Urinary bladder (tissue), 3 donors: ENCODE measurements at regions not wholly inside any gene's neighbourhood (a gene's known extent, or its start where the extent isn't known, plus 50 kb on each side); places are given as distances from the start of the nearest gene placed in this dataset.

ENCODE experiments used
- DNase-seq: peaks from one replicate; pipeline ENCODE4 v3.0.0-alpha.2; 2015; ENCODE audit errors: extremely low spot score
- H3K27ac ChIP-seq: one replicate; pipeline ENCODE4 v1.5.1; 2013; ENCODE audit warnings: low read depth, mild to moderate bottlenecking, moderate library complexity
- H3K36me3 ChIP-seq: one replicate; pipeline ENCODE4 v1.6.1; 2013; ENCODE audit warnings: mild to moderate bottlenecking, moderate library complexity; ENCODE audit not compliant: insufficient read depth
- H3K4me1 ChIP-seq: one replicate; pipeline ENCODE4 v1.6.1; 2013; ENCODE audit warnings: mild to moderate bottlenecking, moderate library complexity; ENCODE audit not compliant: insufficient read depth
- H3K4me3 ChIP-seq: one replicate; pipeline ENCODE4 v1.5.1; 2013; ENCODE audit warnings: low read depth, low read length
- WGBS: extraction: QIAGEN DNeasy Blood & Tissue Kit; methylation state at CpG from one replicate; pipeline ENCODE4 v1.1.7; 2013; 5-methylcytosine and 5-hydroxymethylcytosine counted together
- donor health status: healthy with polysubstance abuse.
- donor health status: healthy.

DNA sequence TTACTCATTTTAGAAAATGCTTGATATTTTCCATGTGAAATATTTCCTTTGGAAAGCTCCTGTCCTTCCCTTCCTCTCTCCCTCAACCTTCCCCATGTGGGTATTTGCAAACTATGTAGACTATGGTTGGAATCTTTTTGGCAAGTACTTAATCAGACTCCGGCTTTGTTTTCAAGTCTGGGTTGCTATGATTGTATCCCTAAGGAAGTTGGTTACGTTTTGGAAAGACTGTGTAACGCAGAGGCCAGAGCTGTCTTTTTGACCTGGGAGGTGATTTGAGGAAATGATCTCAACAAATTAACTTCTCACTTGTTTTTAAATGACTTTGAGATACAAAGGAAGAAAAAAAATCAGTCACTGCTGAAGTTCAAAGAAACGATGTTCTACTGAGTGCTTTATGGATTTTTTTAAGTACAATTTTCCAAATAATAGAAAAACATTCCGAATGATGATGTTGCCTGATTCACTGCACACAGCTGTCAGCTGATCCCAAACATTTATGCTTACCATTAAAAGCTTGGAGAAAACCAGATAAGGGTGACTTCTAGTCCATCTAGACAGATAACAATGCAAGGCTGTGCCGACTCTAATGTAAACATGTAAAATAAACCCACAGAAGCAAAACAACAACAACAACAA is 145.5 kb upstream of the CELF2 start:
- WGBS = 10% methylated on average over 6 of the region's 6 CpGs
- Histone ChIP-seq H3K4me1 (no peaks in the 10 kb centered on the region), H3K4me3 (no peak overlapping the region), H3K27ac (no peak overlapping the region), H3K36me3 (no peaks in the 10 kb centered on the region)
- DNase-seq = peak; percentile 26

DNA sequence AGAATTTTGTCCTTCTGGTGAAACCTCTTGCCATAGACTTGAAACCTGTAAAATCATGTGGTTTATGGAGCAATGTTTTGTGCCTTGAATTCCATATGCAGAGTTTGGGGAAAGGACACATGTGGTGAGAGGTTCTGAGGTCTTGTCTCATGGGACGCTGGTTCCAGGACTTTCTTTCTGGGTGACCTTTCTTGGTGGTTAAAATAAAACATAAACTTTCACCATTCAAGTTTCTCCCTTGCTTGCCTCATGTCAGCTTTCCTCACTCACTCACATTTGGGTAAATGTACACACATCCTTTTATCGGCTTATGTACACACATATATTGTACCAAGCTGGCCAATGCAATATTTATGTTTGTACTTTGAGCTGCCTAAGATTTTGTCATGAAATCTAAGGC is 144.9 kb upstream of the CELF2 start:
- 43% methylated on average over 2 of the region's 2 CpGs for WGBS
- DNase-seq = no peak
- no peak overlapping the region for H3K4me3 ChIP-seq
- no peaks in the 10 kb centered on the region for H3K4me1 ChIP-seq
- H3K36me3 ChIP-seq = no peaks in the 10 kb centered on the region
- no peak overlapping the region for H3K27ac ChIP-seq

DNA sequence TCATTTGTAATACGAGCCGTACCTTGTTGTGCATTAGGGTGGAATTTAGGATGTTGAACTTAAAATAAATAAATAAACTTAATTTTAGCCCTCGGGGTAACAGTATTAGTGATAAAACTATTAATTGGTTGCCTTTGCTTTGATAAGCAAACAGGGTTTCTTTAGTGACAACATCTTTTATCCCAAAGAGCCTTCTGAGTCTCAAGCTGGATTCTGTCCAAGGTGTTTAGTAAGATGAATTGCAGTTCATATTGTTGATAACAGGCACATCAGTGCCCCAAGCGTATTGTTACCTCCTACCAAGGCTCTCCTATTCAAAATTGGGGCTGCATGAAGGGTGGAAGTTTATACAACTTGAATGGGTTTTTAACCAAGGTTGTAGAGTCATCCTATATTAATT is 144.4 kb upstream of the CELF2 start:
- 74% methylated on average over 4 of the region's 4 CpGs for WGBS
- H3K36me3 ChIP-seq = no peaks in the 10 kb centered on the region
- no peak for DNase-seq
- H3K27ac ChIP-seq = no peak overlapping the region
- no peaks in the 10 kb centered on the region for H3K4me1 ChIP-seq
- no peak overlapping the region for H3K4me3 ChIP-seq

DNA sequence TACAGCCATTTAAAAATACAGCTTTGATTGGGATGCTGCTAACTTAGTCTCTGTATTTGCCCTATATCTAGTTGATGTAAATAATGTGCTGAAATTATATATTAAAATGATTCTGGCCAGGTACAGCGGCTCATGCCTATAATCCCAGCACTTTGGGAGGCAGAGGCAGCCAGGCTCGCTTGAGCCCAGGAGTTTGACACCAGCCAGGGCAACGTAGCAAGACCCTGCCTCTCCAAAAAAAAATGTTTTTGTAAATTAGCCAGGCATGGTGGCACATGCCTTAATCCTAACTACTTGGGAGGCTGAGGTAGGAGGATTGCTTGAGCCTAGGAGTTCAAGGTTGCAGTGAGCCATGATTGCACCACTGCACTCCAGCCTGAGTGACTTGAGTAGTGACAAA is 143.8 kb upstream of the CELF2 start:
- Histone ChIP-seq H3K27ac (no peak overlapping the region), H3K4me1 (no peaks in the 10 kb centered on the region), H3K36me3 (no peaks in the 10 kb centered on the region), H3K4me3 (no peak overlapping the region)
- WGBS = 97% methylated on average over 3 of the region's 3 CpGs
- no peak for DNase-seq

DNA sequence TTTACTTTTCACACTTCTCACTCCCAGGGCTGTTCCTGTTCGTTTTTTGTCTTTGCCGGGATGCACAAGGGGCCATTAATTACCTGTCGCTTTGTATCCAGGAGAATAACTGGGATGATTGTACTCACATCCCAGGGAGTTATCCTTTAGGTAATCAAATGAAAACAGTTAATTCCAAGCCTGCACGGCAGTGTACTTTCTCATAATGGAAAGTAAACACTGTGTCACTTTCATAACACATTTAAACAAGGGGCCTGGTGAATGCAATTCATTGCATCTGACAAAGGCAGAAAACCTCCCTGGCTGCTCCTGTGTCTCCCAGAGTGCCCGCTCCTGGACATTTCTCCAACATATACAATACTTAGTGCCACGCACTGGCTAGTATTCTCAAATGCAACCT is 138.7 kb upstream of the CELF2 start:
- no peak overlapping the region for H3K27ac ChIP-seq
- 73% methylated on average over 6 of the region's 6 CpGs for WGBS
- DNase-seq = no peak
- H3K36me3 ChIP-seq = no peaks in the 10 kb centered on the region
- no peaks in the 10 kb centered on the region for H3K4me1 ChIP-seq
- H3K4me3 ChIP-seq = no peak overlapping the region

DNA sequence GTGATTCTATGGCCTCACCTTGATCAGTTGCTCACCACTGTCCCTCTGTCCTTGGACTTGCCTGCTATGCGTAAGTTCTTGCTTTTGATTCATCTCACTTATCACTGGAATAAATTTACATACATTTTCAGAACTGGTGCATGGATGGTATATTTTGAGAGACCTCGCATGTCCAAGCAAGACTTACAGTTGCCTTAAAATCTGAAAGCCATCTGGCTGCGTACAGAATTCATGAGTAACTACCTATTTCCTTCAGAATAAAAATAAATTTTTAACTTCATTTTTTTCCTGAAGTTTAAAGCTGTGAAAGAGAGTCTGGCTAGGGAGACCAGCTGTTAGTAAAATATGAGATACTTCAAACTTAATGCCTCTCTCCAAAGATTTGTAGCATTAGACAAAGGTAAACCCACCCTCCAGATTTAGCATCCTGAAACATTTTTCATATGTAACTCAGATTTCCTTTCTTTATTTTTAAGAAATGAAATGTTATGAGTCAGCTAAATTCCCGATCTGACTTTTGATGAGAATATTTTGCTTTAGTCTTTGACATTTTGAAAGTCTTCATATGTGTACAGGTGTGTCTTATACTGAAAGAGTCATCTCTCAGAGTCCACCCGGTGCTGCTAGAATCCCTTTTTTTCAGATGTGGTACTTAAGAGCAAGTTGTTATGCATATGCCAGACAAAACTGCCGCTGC is 136.4 kb upstream of the CELF2 start:
- no peaks in the 10 kb centered on the region for H3K4me1 ChIP-seq
- 92% methylated on average over 6 of the region's 6 CpGs for WGBS
- H3K36me3 ChIP-seq = peaks cover 2% of the 10 kb centered on the region
- H3K27ac ChIP-seq = no peak overlapping the region
- DNase-seq = no peak
- no peak overlapping the region for H3K4me3 ChIP-seq

DNA sequence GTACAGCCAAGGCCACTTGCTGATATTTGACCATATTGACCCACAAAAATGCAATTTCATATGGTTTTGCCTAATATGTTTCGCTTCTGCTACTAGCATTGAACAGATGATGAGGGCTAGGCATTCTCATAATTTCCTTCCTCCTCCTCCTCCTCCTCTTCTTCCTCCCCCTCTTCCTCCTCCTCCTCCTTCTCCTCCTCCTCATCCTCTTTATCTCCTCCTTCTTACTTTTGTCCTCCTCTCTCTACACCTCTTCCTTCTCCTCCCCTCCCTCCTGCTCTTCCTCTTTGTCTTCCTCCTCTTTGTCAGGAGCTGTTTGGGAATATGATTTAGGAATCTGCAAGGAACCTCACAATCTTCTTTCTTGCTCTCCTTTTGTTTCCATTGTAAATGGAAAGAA is 133.9 kb upstream of the CELF2 start:
- no peaks in the 10 kb centered on the region for H3K4me1 ChIP-seq
- no peak overlapping the region for H3K4me3 ChIP-seq
- 97% methylated on average over 1 of the region's 1 CpG for WGBS
- no peak for DNase-seq
- H3K27ac ChIP-seq = no peak overlapping the region
- peaks cover 2% of the 10 kb centered on the region for H3K36me3 ChIP-seq

DNA sequence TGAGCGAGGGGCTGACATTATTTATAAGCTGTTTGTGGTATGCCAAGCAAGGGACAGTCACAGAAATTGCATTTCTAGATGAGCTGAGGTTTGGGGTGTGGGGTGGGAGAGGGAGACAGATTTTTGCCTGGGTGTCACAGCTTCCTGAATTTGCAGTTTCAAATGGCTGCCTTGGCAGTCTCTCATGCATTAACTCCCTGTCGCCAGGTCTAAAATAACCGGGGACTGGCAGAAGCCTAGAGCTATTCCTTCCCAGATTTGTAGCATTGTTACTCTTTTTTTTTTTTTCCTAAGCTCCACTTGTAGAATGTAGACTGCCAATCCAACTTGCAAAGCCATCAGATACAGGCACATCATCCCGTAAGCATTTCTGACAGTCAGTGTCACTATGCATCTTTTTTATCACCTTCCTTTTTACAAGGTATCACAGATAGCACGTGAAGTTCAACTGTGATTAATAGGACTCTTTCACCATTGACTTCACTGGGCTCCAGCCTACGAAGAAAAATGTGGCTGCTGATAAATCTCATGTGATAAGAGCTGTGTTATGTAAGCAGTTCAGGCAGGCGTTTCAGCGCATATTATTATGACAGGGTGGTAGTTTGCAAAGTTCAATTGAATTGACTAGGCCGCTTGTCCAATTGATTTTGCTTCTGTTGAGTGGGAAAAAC is 130.7 kb upstream of the CELF2 start:
- no peaks in the 10 kb centered on the region for H3K4me1 ChIP-seq
- peaks cover 2% of the 10 kb centered on the region for H3K36me3 ChIP-seq
- no peak overlapping the region for H3K27ac ChIP-seq
- DNase-seq = no peak
- 55% methylated on average over 9 of the region's 9 CpGs for WGBS
- H3K4me3 ChIP-seq = no peak overlapping the region

DNA sequence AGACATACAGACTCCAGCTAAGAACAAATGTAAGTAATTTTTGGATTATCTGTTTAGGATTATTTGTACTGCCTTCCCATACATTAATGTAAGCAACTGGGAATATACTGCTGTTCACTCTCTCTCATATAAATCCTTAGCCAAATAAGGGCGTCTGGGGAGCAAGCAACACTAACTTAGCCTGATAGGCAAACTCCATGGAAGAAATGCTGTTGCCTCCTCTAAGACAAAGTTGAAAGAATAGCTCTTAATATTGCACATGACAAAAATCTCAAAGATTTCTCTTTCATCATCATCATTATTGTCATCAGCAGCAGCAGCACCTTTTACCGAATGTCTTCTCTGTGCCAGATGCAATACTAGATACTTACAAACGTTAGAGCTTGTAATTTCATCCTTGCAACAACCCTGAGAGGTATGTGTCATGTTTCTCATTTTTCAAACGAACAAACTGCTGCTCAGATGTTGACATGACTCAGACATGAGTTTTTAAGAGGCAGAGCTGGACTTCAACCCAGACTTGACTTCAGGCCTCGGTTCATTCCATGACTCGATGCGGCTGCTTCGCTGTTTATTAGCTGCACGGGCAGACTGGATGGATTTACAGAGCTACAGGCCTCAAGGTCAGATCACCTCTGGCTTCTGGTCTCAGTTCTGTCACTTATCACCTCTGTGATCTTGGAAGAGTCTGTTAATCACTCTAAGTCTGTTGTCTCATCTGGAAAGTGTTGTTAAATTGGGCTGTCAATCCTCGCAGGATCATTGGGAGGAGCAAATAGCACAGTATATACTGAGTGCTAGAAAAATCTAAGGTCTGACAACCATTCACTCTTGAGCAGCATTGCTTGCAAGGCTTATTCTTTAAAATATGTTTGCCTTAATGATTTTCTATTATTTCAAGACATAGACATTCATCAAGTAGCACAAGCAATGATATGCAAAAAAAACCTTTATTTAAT is 126.3 kb upstream of the CELF2 start:
- no peak overlapping the region for H3K27ac ChIP-seq
- WGBS = 50% methylated on average over 10 of the region's 10 CpGs
- DNase-seq = no peak

DNA sequence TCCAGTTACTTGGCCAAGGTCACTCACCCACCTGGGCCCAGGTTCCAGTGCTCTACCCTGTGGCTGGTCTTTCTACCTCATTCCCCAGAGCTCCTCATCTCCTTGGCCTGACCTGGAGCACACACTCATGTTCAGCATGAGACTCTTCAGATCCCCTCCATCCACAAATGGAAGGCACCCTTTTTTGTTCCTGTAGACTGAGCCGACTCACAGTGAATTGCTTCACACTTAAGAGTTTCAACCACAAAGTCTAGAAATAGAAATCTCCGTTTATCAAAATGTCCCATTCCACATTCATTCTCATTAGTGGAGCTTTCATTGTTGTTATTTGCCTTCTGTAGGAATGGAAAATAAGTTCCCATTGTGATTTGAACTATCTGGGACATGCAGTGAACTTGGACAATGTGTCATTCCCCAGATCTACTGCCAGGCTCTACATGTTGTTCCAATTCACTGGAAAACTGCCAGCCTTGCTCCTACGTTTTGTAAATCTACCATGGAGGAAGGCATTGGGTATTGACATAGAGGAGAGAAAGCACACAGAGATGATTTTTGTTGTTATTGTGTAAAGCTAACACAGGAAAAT is 125.3 kb upstream of the CELF2 start:
- no peak for DNase-seq
- H3K36me3 ChIP-seq = no peaks in the 10 kb centered on the region
- no peak overlapping the region for H3K27ac ChIP-seq
- 75% methylated on average over 3 of the region's 3 CpGs for WGBS
- no peaks in the 10 kb centered on the region for H3K4me1 ChIP-seq
- H3K4me3 ChIP-seq = no peak overlapping the region

More for the DNA sequence above, 126.3 kb upstream of the CELF2 start:
- Histone ChIP-seq H3K4me3 (no peak overlapping the region), H3K4me1 (no peaks in the 10 kb centered on the region), H3K36me3 (no peaks in the 10 kb centered on the region)

DNA sequence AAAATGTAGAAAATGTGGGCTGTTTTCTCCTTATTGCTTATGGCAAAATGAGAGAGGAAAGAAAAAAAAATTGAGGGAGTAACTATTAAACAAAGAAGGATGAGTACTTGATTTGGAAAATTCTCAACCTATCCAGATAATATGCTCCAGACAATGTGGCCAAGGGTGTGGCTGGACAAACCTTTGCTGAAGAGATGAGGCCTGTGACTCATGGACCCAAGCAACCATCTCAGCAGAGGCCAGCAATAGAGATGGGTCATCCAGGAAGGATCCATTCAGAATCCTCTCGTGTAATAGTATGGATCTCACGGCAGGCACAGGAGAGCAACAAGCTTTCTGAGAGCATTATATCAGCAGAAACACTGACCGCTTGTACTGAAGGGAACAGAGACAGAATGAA is 120.3 kb upstream of the CELF2 start:
- Histone ChIP-seq H3K4me3 (no peak overlapping the region), H3K36me3 (no peaks in the 10 kb centered on the region), H3K27ac (no peak overlapping the region), H3K4me1 (no peaks in the 10 kb centered on the region)
- no peak for DNase-seq
- WGBS = 95% methylated on average over 3 of the region's 3 CpGs

DNA sequence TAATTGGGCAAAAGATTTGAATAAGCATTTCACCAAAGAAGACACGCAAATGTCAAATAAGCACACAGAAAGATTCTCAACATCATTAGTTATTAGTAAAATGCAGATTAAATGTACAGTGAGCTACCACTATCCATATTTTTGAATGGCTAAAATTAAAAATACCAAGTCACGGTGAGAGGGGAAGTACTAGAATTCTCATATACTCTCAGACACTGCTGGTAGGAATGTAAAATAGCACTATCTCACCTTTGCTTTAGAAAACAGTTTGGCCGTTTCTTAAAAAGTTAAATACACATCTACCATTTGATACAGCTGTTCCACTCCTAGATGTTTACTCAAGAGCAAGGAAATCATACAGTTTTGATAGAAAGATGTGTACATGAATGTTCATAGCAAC is 115.8 kb upstream of the CELF2 start:
- DNase-seq = no peak
- Histone ChIP-seq H3K4me3 (no peak overlapping the region), H3K36me3 (no peaks in the 10 kb centered on the region), H3K27ac (no peak overlapping the region), H3K4me1 (no peaks in the 10 kb centered on the region)
- WGBS = 91% methylated on average over 3 of the region's 3 CpGs

DNA sequence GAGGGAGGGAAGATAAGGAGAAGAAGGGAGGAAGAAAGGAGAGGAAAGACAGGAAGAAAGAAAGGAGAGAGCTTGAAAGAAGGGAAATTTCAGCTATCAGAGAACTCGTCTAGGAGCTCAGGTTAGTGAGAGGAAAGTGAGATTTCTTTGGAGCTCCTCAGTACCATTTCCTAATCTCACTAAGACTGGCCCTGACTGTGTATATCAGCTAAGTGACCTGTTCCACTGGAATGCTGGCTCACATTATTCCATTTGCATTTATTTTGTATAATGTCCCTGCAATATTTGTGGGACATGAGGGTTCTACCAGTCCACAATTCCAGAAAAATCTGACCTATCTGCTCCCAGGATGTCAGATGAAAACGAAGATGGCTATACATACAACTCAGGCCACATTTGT is 114.7 kb upstream of the CELF2 start:
- Histone ChIP-seq H3K4me1 (no peaks in the 10 kb centered on the region), H3K27ac (no peak overlapping the region), H3K36me3 (no peaks in the 10 kb centered on the region), H3K4me3 (no peak overlapping the region)
- DNase-seq = no peak
- WGBS = 93% methylated on average over 2 of the region's 2 CpGs
